Astrocyte of the cerebellum (primary cell): ENCODE measurements at regions not wholly inside any gene's neighbourhood (a gene's known extent, or its start where the extent isn't known, plus 50 kb on each side); places are given as distances from the start of the nearest gene placed in this dataset.
"Not testable (repeated sequence)": the region's sequence is repeated elsewhere in the genome, so short reads cannot be mapped to it uniquely, and the experiment has no call there.

Experiments used
- DNase-seq: peaks from one replicate; pipeline ENCODE4 v3.0.0-alpha.2; 2011; ENCODE audit warnings: low read depth
- H3K4me3 ChIP-seq: 2 replicates; pipeline ENCODE4 v1.5.1; 2011; ENCODE audit warnings: mild to moderate bottlenecking, low read depth, low read length, moderate library complexity
- CTCF ChIP-seq: IDR thresholded peaks from 2 replicates; pipeline ENCODE4 v1.5.1; 2012; ENCODE audit warnings: low read length, low read depth, moderate library complexity, mild to moderate bottlenecking; ENCODE audit errors: missing control alignments
- in situ Hi-C: cut with HindIII; loops from 2 replicates; pipeline ENCODE4 v1.10.0; 2017; ENCODE audit warnings: low sequenced_read_pairs

- in situ Hi-C loops, result no loop called here
- H3K4me3 ChIP-seq, result no peak overlapping the region
- no peak for DNase-seq
- TF ChIP-seq CTCF, result no peak
Measured at GRCh38 chr6:106857771-106858652, 116.5 kb downstream of the CD24 start.

DNA sequence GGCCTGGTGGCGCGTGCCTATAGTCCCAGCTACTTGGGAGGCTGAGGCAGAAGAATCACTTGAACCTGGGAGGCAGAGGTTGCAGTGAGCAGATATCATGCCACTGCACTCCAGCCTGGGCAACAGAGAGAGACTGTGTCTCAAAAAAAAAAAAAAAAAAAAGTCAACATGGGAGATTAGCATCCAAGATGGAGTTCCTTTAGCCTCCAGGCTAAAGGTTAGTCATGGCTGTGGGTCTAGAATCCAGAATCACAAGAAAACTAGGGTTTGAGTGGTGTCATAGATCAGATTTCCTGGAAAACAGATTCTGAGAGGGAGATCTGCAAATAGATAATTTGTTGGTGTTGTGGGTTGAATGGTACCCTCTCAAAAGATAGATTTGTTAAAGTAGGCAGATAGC, 117.2 kb downstream of the CD24 start:
- DNase-seq, result not testable (repeated sequence)

GRCh38 chr6:106856227-106856874, 118.2 kb downstream of the CD24 start:
- in situ Hi-C loops, result no loop called here
- no peak for DNase-seq
- TF ChIP-seq CTCF, result no peak

More for the DNA sequence above, 117.2 kb downstream of the CD24 start:
- H3K4me3 ChIP-seq, in situ Hi-C loops: not testable (repeated sequence)

GRCh38 chr6:106855117-106855516, 119.4 kb downstream of the CD24 start:
- DNase-seq, result no peak
- TF ChIP-seq CTCF, result no peak
- in situ Hi-C loops, result no loop called here
- no peak overlapping the region for H3K4me3 ChIP-seq

More at GRCh38 chr6:106856227-106856874, 118.2 kb downstream of the CD24 start:
- H3K4me3 ChIP-seq, result no peak overlapping the region

- DNase-seq, result no peak
- in situ Hi-C loops, result no loop called here
- no peak for TF ChIP-seq CTCF
- no peak overlapping the region for H3K4me3 ChIP-seq
Measured at GRCh38 chr6:106849676-106850332, 124.7 kb downstream of the CD24 start.

DNA sequence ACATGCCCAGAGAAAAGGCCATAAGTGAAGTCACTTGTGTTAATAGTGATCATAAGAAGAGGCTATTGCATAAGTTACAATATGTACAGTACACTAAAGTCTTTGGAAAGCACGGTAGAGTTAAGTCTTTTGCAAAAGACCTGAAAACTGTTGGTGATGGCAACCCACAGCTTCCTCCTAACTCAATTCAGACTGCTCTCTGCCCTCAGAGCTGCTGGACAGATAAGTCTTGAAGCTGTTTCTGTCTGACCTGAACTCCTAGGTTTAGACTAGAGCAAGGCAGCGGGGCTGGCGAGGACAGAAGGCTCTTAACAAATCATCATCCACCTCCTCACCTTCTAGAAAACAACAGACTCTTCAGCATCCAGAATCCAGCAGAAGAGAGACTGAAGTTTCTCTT, 125.4 kb downstream of the CD24 start:
- in situ Hi-C loops, result no loop called here
- DNase-seq, result no peak
- no peak for TF ChIP-seq CTCF
- H3K4me3 ChIP-seq, result no peak overlapping the region

- in situ Hi-C loops, result no loop called here
- no peak for TF ChIP-seq CTCF
- no peak overlapping the region for H3K4me3 ChIP-seq
- DNase-seq, result no peak
Measured at GRCh38 chr6:106847116-106847515, 127.4 kb downstream of the CD24 start.
